Hepatic stellate cell (primary cell): ENCODE measurements at regions not wholly inside any gene's neighbourhood (a gene's known extent, or its start where the extent isn't known, plus 50 kb on each side); places are given as distances from the start of the nearest gene placed in this dataset.

Experiments used
- DNase-seq: peaks from one replicate; pipeline ENCODE4 v3.0.0; 2011; ENCODE audit warnings: low spot score

- no peak for DNase-seq
Measured at GRCh38 chr13:73451221-73452029, 392.6 kb downstream of the KLF5 start.

GRCh38 chr13:73450583-73450982 is 391.8 kb downstream of the KLF5 start:
- no peak for DNase-seq

- no peak for DNase-seq
Measured at GRCh38 chr13:73449252-73449651, 390.4 kb downstream of the KLF5 start.

- no peak for DNase-seq
Measured at GRCh38 chr13:73440296-73440895, 381.6 kb downstream of the KLF5 start.

- no peak for DNase-seq
Measured at GRCh38 chr13:73433890-73434289, 375.1 kb downstream of the KLF5 start.

DNA sequence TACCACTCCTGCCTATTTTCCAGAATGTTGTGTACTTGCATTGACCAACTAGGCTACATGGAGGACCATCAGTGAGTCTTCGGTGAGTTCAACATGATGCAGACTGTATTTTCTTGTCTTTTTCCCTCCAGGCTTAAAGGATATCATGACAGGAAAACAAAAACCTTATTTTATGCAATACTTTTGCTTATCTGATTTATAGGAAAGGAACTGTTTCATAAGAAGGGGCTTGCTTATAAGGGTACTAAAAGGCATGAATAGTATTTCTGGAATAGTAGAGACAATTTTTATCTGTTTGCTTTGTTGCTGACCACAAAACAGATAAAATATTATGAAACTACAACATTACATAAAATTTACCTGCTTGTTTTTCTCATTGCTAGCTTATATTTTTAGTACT is 374.7 kb downstream of the KLF5 start:
- DNase-seq: no peak

GRCh38 chr13:73429701-73430100 is 370.9 kb downstream of the KLF5 start:
- no peak for DNase-seq

- no peak for DNase-seq
Measured at GRCh38 chr13:73428706-73429105, 369.9 kb downstream of the KLF5 start.

DNA sequence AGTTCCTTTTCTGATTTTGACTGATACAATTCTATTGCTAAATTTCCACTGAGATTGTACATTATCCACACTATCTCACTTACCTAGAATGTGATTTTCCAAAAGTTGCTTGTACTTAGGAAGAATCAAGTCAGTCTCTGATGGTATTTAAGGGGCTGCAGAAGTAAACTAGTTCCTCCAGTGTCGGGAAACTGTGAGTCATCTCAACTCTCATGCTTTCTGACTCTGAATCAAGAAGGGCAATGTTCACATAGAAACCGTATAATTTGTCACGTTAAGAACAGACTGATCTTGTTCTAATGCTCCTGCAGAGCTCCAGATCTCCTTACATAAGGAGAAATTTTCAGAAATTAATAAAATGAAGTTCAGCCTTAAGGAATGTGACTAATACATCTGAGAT is 369.3 kb downstream of the KLF5 start:
- no peak for DNase-seq

- DNase-seq: no peak
Measured at GRCh38 chr13:73422973-73423372, 364.2 kb downstream of the KLF5 start.

DNA sequence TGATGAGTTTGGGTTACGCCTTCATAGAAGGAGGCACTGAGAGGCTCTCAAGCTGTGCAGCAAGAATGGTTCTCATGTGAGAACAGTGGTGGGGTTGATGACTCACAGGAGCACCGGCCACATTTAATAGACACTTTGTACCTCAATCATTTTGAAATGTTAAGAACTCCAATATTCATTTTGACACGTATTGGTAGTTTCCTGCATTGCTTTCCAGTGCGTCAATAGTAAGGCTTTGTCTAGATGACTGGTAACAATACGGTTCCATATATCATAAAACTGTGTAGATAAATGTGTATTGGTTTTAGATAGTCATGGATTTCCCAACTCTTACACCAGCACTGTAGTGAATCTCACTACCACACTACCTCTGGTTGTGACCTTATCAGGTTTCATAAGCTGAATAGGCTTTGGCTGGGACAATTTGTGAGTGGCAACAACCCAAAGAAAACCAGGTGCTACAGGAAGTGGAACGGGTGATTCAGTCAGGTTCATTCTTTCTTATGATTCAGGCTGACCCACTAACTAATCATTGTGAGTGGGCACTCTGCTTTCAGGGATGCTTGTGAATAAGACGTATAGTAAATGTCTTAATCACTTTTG is 362.6 kb downstream of the KLF5 start:
- no peak for DNase-seq

GRCh38 chr13:73419186-73419585 is 360.4 kb downstream of the KLF5 start:
- no peak for DNase-seq

GRCh38 chr13:73417012-73417615 is 358.3 kb downstream of the KLF5 start:
- DNase-seq: no peak

- DNase-seq: no peak
Measured at GRCh38 chr13:73416093-73416492, 357.3 kb downstream of the KLF5 start.

DNA sequence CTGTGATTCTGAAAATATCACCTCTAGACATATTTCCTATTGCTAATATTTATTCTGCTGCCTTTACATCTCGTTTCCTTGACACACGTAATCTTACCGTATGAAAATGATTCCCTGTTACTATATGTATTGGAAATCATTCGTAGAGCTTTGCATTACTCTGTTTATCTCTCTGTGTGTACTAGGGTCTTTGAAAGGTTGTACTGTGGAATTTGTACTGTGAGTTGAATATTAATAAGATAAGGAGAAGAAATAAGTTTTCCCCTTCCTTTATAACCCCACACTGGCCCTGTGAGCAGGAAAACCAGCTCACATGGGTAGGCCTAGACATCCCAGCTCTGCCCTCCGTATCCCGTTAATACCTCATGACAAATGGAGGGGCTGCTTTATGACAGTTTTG is 354.9 kb downstream of the KLF5 start:
- DNase-seq: no peak

DNA sequence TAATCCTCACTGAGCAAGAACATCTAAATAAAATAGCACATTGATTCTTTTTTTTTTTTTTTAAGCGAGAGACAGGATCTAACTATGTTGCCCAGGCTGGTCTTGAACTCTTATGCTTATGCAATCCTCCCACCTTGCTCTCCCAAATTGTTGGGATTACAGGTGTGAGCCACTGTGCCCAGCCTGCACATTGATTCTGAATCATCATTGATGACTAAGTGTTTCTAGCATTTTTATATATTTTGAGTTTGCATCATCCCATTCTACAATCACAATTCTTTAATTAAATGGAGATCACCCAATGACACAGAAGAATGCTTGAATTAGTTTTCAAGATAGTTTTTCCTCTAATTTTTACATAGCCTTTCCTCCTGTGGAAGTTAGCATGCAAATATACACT is 354.1 kb downstream of the KLF5 start:
- no peak for DNase-seq

DNA sequence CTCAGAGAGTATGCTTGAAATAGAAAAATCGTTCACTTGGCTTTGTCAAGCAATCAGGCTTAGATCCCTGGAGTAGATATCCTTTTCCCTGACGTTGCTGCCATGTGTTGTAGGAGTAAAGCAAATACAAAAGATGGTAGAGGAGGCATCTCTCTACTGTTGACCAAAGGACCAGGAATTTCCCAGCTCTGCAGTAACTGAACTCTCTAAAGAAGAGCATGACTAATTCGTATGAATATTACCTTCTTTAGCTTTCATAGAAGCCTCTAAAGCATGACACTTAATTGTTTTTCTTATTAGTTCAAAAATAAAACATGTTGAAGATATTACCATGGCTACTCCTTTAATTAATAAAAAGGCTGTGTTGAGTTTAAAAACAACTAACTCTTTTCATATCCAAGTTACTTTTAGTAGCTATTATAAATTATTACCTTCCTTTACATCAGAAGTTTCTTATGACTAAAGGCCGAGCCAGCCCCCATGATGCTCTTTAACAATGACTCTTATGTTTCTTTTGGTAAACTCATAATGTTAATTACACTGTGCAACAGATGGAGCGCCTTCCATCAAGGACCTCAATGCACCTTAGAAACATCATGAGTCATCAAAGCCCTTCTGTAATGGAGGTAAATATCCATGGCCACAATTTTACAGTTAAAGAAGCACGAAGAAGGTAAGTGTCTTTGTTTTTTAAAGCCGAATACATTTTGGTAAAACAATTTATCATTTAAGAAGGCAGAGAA is 352.4 kb downstream of the KLF5 start:
- no peak for DNase-seq

GRCh38 chr13:73406454-73406853 is 347.6 kb downstream of the KLF5 start:
- no peak for DNase-seq

DNA sequence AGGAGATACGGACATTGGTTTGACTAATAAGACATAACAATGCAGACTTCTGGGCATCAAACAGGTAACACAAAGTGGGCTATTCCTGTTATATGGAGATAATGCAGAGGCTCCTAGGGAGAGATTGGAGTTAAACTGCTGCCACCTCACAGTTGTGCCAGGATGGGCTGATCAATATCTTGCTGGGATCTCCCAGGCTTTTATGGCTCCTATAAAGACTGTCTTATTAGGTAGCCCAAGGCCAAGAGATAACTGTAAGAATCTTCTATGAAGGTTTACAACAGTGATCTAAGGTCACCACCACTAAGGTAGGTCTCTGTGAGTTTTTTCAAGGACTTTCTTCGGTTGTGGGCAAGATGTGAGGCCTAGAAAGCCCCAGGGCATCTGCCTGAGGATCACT is 345.8 kb downstream of the KLF5 start:
- no peak for DNase-seq

DNA sequence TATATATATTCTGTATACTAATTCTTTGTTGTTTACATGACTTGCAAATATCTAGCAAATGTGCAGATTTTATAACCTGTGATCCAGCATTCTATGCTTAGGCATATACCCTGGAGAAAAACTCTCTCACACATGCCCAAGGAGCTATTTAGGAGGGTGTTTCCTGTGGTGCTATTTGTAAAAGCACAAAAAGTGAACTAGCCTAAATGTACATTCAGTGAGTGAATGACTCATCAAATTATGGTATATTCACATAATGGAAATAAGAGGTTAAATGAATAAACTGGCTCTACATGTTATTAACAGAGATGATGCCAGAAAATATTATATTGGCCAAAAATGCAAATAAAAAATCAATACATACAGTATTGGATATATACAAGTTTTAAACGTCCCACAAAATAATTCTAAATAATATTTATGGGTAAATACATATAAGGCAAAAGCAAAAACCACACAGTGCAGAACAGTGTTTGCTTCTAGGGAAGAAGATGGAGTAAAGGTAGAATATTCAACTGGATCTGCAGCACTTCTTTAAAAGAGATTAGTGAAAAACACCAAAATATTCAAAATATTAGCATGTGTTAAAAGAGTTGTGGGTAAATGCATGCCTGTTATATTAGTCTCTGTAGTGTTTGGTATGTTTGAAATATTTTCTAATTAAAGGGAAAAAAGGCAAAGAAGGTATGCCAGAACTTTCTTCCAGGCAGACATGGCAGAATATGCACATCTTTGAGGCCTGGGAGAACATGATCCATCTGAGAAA is 344.7 kb downstream of the KLF5 start:
- DNase-seq: no peak

DNA sequence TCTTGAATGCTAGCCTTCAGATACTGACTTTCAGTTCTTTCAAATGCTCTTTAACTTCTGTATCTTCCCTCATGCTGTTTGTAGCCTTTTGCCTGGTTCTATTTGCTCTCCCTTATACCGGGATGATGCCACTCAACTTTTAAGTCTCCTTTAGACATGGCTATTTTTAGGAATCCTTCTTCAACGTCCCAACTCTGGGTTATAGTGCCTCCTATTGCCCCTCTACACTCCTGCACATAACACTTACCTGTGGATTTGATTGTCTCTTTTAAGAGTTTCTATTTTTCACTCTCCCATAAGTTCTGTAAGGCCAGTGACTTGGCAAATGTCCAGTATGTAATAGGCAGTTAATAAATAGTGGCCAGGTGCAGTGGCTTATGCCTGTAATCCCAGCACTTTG is 343.0 kb downstream of the KLF5 start:
- no peak for DNase-seq
